HEK293 (cell line): ENCODE measurements at regions not wholly inside any gene's neighbourhood (a gene's known extent, or its start where the extent isn't known, plus 50 kb on each side); places are given as distances from the start of the nearest gene placed in this dataset.
A peak's percentile ranks its signal among the peaks of the same experiment; 100 is the strongest.
"Not testable (repeated sequence)": the region's sequence is repeated elsewhere in the genome, so short reads cannot be mapped to it uniquely, and the experiment has no call there.

ENCODE experiments used
- CTCF ChIA-PET: fragments of 350-600 bp; formaldehyde crosslinking; extraction: SDS; loops from one replicate; lab custom pipeline; 2021; ENCODE audit warnings: antibody characterized with exemption; lab: Yijun Ruan, JAX
- POLR2A ChIA-PET: fragments of 300-600 bp; formaldehyde crosslinking; extraction: SDS; loops from one replicate; lab custom pipeline; 2020; ENCODE audit warnings: antibody characterized with exemption, inconsistent platforms; lab: Yijun Ruan, JAX
- H3K27ac ChIP-seq: fragments of 200-500 bp; sonication (Bioruptor generic); 2 replicates; pipeline ENCODE4 v1.5.1; 2014; ENCODE audit warnings: low read depth, low read length, control low read depth, inconsistent platforms; ENCODE audit errors: extremely low read depth
- H3K36me3 ChIP-seq, 2 experiments: fragments of 200-500 bp in 1 of 2; sonication (Bioruptor generic) in 1 of 2; 1 replicate in 1 of 2; 2 replicates in 1 of 2; pipeline ENCODE4 v1.5.1; 2014 to 2017; ENCODE audit warnings: inconsistent platforms in 2 of 2, low read length in 2 of 2; ENCODE audit not compliant: control insufficient read depth in 2 of 2, insufficient read depth in 1 of 2
- H3K4me1 ChIP-seq: fragments of 200-500 bp; sonication (Bioruptor generic); 2 replicates; pipeline ENCODE4 v1.5.1; 2014; ENCODE audit warnings: mild to moderate bottlenecking, low read length, inconsistent platforms; ENCODE audit not compliant: control insufficient read depth, insufficient read depth
- H3K4me3 ChIP-seq: 2 replicates; pipeline ENCODE4 v1.5.1; 2011; ENCODE audit warnings: low read depth, mild to moderate bottlenecking, control low read depth, low read length, moderate library complexity
- H3K9me3 ChIP-seq: fragments of 200-500 bp; sonication (Bioruptor generic); 2 replicates; pipeline ENCODE4 v1.5.1; 2014; ENCODE audit warnings: low read depth, low read length, inconsistent platforms; ENCODE audit not compliant: control insufficient read depth, insufficient read depth
- ZFP3 ChIP-seq: fragments of 450-650 bp; formaldehyde crosslinking; IDR thresholded peaks from 2 replicates; pipeline ENCODE4 v1.5.1; 2016; ENCODE audit warnings: low read depth, missing biosample characterization, missing genetic modification characterization
- ZNF146 ChIP-seq: fragments of 450-650 bp; formaldehyde crosslinking; IDR thresholded peaks from 2 replicates; pipeline ENCODE4 v1.5.1; 2016; ENCODE audit warnings: missing biosample characterization, missing genetic modification characterization
- ZNF169 ChIP-seq: fragments of 450-650 bp; formaldehyde crosslinking; IDR thresholded peaks from 2 replicates; pipeline ENCODE4 v1.5.1; 2016; ENCODE audit warnings: missing biosample characterization, missing genetic modification characterization
- ZNF2 ChIP-seq: fragments of 450-650 bp; formaldehyde crosslinking; IDR thresholded peaks from 2 replicates; pipeline ENCODE4 v1.5.1; 2016; ENCODE audit warnings: missing biosample characterization, missing genetic modification characterization
- ZNF544 ChIP-seq: fragments of 450-650 bp; formaldehyde crosslinking; IDR thresholded peaks from 2 replicates; pipeline ENCODE4 v1.5.0; 2017; ENCODE audit warnings: missing biosample characterization, missing genetic modification characterization
- ZNF624 ChIP-seq: fragments of 450-650 bp; formaldehyde crosslinking; IDR thresholded peaks from 2 replicates; pipeline ENCODE4 v1.5.1; 2017; ENCODE audit warnings: missing biosample characterization, missing genetic modification characterization
- ZNF707 ChIP-seq: fragments of 450-650 bp; formaldehyde crosslinking; IDR thresholded peaks from 2 replicates; pipeline ENCODE4 v1.5.1; 2016; ENCODE audit warnings: missing biosample characterization, missing genetic modification characterization
- ZNF843 ChIP-seq: fragments of 450-650 bp; formaldehyde crosslinking; IDR thresholded peaks from 2 replicates; pipeline ENCODE4 v1.5.1; 2016; ENCODE audit warnings: missing biosample characterization, missing genetic modification characterization
- TF ChIP-seq, protein P1 (sequence below): fragments of 450-650 bp; IDR thresholded peaks from 2 replicates; pipeline ENCODE4 v1.5.1; 2018; ENCODE audit warnings: missing biosample characterization, mild to moderate bottlenecking, missing genetic modification characterization
- TF ChIP-seq, protein P2 (sequence below): fragments of 450-650 bp; formaldehyde crosslinking; IDR thresholded peaks from 2 replicates; pipeline ENCODE4 v1.5.0; 2017; ENCODE audit warnings: missing biosample characterization, missing genetic modification characterization, borderline replicate concordance
- TF ChIP-seq, protein P3 (sequence below): fragments of 450-650 bp; IDR thresholded peaks from 2 replicates; pipeline ENCODE4 v1.5.1; 2018; ENCODE audit warnings: missing biosample characterization, missing genetic modification characterization

DNA sequence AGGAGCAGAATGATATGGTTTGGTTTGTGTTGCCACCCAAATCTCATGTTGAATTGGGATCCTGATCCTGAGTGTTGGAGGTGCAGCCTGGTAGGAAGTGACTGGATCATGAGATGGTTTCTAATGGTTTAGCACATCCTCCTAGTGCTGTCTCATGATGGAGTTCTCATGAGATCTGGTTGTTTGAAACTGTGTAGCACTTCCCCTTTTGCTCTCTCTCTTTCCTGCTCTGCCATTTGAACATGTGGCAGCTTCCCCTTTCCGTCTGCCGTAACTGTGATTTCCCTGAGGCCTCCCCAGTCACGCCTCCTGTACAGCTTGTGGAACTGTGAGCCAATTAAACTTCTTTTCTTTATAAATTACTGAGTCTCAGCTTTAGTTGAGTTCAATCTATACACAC is 756.8 kb upstream of the CDH6 start (continued):
- TF ChIP-seq, protein P1, sequence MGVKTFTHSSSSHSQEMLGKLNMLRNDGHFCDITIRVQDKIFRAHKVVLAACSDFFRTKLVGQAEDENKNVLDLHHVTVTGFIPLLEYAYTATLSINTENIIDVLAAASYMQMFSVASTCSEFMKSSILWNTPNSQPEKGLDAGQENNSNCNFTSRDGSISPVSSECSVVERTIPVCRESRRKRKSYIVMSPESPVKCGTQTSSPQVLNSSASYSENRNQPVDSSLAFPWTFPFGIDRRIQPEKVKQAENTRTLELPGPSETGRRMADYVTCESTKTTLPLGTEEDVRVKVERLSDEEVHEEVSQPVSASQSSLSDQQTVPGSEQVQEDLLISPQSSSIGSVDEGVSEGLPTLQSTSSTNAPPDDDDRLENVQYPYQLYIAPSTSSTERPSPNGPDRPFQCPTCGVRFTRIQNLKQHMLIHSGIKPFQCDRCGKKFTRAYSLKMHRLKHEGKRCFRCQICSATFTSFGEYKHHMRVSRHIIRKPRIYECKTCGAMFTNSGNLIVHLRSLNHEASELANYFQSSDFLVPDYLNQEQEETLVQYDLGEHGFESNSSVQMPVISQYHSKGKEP (tag by site-specific recombination): no peak
- TF ChIP-seq ZNF707 (tag by site-specific recombination): no peak
- TF ChIP-seq, protein P2, sequence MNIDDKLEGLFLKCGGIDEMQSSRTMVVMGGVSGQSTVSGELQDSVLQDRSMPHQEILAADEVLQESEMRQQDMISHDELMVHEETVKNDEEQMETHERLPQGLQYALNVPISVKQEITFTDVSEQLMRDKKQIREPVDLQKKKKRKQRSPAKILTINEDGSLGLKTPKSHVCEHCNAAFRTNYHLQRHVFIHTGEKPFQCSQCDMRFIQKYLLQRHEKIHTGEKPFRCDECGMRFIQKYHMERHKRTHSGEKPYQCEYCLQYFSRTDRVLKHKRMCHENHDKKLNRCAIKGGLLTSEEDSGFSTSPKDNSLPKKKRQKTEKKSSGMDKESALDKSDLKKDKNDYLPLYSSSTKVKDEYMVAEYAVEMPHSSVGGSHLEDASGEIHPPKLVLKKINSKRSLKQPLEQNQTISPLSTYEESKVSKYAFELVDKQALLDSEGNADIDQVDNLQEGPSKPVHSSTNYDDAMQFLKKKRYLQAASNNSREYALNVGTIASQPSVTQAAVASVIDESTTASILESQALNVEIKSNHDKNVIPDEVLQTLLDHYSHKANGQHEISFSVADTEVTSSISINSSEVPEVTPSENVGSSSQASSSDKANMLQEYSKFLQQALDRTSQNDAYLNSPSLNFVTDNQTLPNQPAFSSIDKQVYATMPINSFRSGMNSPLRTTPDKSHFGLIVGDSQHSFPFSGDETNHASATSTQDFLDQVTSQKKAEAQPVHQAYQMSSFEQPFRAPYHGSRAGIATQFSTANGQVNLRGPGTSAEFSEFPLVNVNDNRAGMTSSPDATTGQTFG (tag by site-specific recombination): no peak

DNA sequence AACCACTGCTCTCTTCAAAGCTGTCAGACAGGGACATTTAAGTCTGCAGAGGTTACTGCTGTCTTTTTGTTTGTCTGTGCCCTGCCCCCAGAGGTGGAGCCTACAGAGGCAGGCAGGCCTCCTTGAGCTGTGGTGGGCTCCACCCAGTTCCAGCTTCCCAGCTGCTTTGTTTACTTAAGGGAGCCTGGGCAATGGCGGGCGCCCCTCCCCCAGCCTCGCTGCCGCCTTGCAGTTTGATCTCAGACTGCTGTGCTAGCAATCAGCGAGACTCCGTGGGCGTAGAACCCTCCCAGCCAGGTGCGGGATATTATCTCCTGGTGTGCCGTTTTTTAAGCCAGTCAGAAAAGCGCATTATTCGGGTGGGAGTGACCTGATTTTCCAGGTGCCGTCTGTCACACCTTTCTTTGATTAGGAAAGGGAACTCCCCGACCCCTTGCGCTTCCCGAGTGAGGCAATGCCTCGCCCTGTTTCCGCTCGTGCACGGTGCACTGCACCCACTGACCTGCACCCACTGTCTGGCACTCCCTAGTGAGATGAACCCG is 764.5 kb upstream of the CDH6 start:
- POLR2A ChIA-PET, H3K27ac ChIP-seq, H3K9me3 ChIP-seq, H3K36me3 ChIP-seq, CTCF ChIA-PET, H3K4me1 ChIP-seq: not testable (repeated sequence)
- H3K4me3 ChIP-seq: peak overlapping the region; percentile 8

DNA sequence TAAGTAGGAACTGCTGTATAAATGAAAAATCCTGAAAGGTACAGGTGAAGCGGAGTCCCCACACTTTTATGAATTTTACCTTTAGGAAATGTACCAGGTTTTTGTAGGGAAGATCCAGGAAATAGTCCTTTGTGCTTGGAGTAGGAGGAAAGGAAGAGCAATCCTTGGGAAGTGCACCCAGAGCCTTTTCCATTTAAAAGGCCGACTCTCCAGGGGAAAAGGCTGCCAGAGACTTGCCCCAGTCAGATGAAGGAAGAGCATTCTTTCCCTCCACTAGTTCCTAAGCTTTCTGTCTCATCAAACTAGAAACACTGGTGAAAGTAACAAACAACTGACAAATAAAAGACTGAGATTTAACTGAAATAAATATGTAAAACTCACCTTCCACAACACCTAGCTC is 779.4 kb upstream of the CDH6 start:
- H3K27ac ChIP-seq: no peak overlapping the region
- ChIA-PET CTCF (interaction anchor here (0.6 kb wide), 3 partner anchors 16 to 824 kb away, joined by 3 to 4 read pairs (median 3); no protein-coding TSS in a partner anchor), POLR2A (no interaction called here)
- no peaks in the 10 kb centered on the region for H3K4me1 ChIP-seq
- H3K36me3 ChIP-seq: no peaks in the 10 kb centered on the region
- no peaks in the 10 kb centered on the region for H3K9me3 ChIP-seq
- no peak overlapping the region for H3K4me3 ChIP-seq
- no peak for TF ChIP-seq ZNF843 (tag by site-specific recombination)
- no peak for TF ChIP-seq ZNF169

DNA sequence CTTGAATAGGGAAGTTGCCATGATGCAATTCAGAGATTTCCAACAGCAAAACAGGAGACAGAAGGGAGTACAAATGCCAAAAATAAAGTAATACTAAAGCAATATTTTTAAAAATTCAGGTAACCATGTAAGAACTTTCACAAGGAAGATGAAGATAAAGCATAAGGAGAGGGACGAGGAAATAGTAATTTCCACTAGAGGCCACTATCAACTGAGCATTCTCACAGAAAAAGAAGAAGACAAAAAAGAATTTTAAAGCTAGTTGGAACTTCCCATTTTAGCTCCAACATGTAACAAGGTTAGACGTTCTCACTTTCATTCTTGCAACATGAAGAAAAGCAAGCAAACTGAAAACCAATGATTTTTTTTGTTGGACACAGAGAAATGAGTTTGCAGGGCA is 779.9 kb upstream of the CDH6 start:
- no peaks in the 10 kb centered on the region for H3K36me3 ChIP-seq
- ChIA-PET POLR2A (no interaction called here), CTCF (interaction anchor here (0.6 kb wide), 3 partner anchors 15 to 825 kb away, joined by 3 to 4 read pairs (median 3); no protein-coding TSS in a partner anchor)
- no peak overlapping the region for H3K27ac ChIP-seq
- TF ChIP-seq, protein P3, sequence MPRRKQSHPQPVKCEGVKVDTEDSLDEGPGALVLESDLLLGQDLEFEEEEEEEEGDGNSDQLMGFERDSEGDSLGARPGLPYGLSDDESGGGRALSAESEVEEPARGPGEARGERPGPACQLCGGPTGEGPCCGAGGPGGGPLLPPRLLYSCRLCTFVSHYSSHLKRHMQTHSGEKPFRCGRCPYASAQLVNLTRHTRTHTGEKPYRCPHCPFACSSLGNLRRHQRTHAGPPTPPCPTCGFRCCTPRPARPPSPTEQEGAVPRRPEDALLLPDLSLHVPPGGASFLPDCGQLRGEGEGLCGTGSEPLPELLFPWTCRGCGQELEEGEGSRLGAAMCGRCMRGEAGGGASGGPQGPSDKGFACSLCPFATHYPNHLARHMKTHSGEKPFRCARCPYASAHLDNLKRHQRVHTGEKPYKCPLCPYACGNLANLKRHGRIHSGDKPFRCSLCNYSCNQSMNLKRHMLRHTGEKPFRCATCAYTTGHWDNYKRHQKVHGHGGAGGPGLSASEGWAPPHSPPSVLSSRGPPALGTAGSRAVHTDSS (tag by site-specific recombination): no peak
- no peak for TF ChIP-seq ZNF146 (tag by site-specific recombination)
- TF ChIP-seq ZNF2 (tag by site-specific recombination): no peak
- H3K9me3 ChIP-seq: no peaks in the 10 kb centered on the region
- no peaks in the 10 kb centered on the region for H3K4me1 ChIP-seq
- no peak overlapping the region for H3K4me3 ChIP-seq

DNA sequence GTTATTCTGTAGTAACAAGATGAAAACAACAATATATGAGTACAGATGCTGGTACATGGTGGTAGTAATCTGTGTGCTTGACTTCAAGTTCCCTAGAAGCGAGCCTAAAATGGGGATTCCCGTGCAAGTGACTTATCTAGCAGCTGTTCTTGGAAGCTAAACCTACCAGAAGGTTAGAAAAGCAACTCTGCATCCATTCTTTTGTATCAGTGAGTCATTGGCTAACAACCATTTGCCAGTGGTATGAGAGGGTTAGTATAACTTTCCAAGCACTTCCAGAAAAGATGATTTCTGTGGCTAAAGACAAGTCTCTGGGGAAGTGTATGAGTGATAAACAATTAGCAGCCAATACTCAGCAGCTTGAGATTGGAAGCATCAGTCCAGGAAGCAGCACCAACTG is 787.7 kb upstream of the CDH6 start:
- H3K27ac ChIP-seq: no peak overlapping the region
- H3K4me3 ChIP-seq: no peak overlapping the region
- TF ChIP-seq ZFP3 (no peak), ZNF624 (no peak), ZNF544 (tag by site-specific recombination) (no peak)
- ChIA-PET CTCF (no interaction called here), POLR2A (no interaction called here)
- no peaks in the 10 kb centered on the region for H3K36me3 ChIP-seq
- H3K9me3 ChIP-seq: no peaks in the 10 kb centered on the region
- H3K4me1 ChIP-seq: no peaks in the 10 kb centered on the region
